NCI-H2029 treated with DMSO at 0.1 percent for 48 hours (cell line): ENCODE measurements at regions not wholly inside any gene's neighbourhood (a gene's known extent, or its start where the extent isn't known, plus 50 kb on each side); places are given as distances from the start of the nearest gene placed in this dataset.

Source experiments
- DNase-seq: peaks from one replicate; lab custom pipeline; 2025; lab: John Stamatoyannopoulos, UW

- no peak for DNase-seq
These were observed 146.5 kb downstream of the SYK start for GRCh38 chr9:90948156-90948555.

DNA sequence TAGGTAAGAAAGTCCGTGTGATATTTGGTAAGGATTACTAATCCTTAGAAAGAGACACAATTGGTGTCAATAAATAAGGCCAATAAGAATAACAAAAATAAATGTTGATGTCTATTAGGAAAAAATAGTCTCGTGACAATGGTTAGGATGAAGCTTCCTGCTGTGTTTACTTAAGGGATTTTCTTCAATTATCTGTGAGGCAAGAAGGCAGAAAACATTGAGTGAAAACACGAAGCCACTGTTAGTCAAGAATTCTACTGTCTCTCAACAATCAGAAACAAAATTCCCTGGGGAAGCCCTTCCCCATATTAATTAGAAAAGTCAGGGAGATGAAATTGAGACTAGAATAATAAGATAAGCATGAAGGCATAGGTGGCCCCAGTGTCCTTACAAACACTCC, 149.0 kb downstream of the SYK start:
- DNase-seq, result no peak

GRCh38 chr9:90953200-90953599, 151.6 kb downstream of the SYK start:
- DNase-seq, result no peak

GRCh38 chr9:90953805-90954204, 152.2 kb downstream of the SYK start:
- DNase-seq, result no peak

DNA sequence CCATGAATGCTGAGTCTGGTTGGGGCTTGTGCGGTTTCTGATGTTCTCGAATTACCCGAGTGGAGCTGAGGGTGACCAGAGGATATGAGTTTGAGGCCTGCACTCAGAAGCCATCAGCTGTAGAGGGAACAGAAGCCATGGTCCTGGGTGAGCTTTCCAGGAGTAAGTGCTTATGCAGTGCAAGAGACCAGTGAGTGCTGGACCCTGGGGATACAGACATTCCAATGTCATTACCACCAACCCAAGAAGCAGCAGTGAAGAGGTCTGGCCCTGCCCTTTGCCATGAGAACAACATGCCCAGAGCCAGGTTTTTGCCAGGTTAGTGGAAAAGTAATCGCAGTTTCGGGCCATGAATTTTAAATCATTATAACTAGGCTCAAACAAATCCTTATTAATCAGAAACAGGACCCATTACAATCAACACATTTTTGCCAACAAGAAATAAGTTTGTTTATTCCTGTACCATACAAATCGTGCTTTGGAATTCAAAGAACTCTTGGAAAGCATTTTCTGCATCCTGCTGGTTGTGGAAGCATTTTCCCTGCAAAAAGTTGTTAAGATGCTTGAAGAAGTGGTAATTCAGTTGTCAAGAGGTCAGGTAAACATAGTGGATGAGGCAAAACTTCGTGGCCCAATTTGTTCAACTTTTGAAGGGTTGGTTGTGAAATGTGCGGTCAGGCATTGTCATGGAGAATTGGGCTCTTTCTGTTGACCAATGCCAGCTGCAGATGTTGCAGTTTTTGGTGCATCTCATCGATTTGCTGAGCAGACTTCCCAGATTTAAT, 154.6 kb downstream of the SYK start:
- no peak for DNase-seq

DNA sequence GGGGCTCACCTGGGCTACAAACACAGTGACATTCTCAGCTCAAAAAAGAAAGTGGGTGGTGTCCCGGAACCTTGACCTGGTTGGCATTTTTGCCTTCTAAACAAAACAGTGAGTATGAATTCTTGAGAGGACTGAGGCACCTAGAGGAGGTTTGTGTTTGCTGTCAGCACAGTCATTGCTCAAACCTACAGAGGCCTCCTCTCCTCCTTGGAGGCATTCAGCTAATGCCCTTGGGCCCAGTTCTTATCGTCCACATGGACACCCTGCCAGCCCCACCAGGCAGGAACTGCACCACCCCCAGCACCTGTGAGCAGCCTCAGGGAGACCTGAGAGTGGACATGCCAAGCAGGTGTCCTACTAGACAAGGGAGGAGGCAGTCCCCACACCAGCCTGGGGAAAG, 156.7 kb downstream of the SYK start:
- DNase-seq, result no peak

GRCh38 chr9:90960941-90961340, 159.3 kb downstream of the SYK start:
- DNase-seq, result no peak

- no peak for DNase-seq
These were observed 159.8 kb downstream of the SYK start for GRCh38 chr9:90961375-90961774.

GRCh38 chr9:90964101-90965020, 162.7 kb downstream of the SYK start:
- DNase-seq, result peak; percentile 74

GRCh38 chr9:90965226-90966030, 163.8 kb downstream of the SYK start:
- DNase-seq, result no peak

DNA sequence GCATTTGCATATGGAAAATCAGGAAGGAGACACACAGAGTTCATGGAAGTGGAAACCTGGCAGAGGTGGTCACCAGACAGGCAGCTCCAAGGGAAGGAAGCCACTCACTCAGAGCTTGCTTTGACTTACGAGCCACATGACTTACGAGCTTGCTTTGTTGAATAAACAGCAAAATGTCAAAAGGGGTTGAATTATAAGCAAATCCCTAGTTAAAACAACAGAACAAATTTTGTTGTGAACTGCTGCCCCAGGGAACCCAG, 164.3 kb downstream of the SYK start:
- DNase-seq, result no peak

DNA sequence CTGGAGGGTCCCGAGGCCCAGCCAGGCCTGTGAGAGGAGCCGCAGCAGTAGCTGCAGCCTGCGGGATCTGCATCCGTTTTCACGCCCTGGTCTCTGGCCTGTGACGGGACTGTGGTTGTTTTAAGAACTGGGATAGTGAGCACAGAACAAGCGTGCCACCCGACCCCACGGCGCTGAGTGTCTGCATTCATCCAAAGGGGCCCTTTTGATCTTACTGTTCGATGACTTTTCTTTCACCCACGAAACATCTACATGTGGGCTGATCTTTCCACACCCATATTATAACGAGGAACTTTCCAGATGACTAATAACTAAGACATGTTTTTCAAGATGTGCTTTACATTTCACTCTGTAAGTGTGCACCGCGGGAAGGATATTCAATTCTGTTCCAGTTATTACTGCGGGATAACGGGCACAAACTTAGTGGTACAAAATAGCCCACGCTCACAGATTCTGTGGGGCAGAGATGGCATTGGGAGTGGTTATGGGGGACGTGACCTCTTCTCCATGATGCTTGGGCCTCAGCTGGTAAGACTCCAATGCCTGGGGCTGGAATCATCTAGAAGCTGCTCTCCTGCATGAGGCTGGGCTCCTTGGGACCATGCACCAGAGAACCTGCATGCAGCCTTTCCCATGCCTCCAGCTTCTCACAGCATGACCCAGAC, 165.0 kb downstream of the SYK start:
- DNase-seq, result no peak

DNA sequence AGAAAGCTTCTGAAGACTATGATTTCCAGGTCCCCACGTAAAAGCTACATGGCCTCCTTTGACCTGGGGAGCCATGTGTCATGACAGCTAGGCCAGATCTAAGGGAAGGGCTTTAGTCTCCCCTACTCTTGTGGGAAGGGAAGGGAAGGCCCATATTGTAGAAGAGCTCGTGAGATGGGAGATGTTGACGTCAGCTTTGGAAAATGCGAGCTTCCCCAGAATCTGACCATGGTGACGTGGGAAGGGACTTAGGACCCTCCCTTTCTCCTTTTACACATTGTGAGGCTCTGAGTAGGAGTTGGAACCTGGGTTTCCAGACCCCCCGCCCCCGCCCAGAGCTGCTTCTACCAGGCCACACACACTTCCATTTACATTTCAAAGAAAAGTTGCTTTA, 165.5 kb downstream of the SYK start:
- no peak for DNase-seq

GRCh38 chr9:90969021-90969675, 167.5 kb downstream of the SYK start:
- peak; percentile 9 for DNase-seq

- DNase-seq, result no peak
These were observed 169.0 kb downstream of the SYK start for GRCh38 chr9:90970608-90971007.

- DNase-seq, result no peak
These were observed 170.4 kb downstream of the SYK start for GRCh38 chr9:90972057-90972456.

- DNase-seq, result no peak
These were observed 172.4 kb downstream of the SYK start for GRCh38 chr9:90974016-90974415.

DNA sequence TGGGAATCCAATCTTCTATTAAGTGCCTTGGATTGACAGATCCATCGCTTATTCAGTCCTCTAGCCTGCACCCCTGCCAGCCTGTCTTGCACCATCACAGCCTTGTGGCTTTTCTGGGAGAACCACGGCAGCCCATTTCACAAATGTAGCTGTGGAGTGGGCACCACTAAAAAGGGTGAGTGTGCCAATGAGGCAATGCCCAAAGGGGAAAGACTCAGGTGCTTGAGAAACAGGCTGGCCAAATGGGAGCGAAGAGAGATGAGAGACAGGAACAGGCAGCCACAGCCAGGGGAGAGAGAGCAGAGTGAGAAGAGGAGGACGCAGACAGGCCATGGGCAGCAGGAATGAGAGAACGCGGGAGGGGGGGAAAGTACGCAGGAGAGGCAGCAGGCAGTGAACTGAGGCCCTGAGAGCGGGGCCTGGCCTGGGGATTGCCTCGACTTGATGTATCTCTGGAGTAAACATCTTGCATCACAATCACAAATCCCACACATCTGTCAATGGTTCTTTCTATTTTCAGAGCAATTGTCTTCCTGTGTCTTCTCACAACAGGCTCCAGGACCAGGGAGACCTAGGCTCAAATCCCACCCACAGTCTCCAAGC, 173.1 kb downstream of the SYK start:
- DNase-seq, result no peak

DNA sequence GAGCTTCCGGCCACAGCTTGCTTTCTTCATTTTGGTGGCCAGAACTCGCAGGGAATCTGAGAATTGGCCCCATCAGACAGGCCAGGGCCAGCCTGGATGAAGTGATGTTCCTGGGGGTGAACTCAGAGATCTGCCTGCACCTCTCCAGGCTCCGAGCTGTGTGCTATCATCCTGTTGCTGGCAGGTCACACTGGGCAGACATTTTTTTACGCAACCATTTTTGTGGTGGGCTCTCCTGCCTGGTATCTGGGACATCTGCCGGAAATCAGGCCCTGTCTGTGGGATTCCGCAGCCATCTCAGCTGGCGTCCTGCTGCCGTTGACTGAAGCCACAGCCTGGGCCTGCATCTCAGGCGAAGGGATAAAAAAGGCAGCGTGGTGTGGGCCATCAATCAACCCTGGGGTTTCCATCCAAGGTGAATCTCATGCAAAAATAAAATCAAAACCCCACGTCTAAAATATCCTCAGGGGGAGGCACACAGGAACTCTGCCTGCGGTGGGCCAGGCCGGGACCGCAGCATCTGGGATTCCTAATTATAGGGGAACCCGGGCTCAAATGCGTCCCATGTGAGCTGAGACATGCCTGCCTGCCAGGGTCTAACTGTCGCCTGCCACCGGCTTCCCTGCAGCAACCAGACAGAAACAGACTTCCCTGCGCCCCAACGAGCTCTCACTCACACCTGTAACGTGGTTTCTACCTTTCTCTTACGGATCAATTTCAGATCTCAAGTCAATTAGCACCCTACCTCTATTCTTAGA, 174.3 kb downstream of the SYK start:
- DNase-seq, result no peak

GRCh38 chr9:90979138-90979551, 177.5 kb downstream of the SYK start:
- no peak for DNase-seq
